ES-I3 (cell line): ENCODE measurements at regions not wholly inside any gene's neighbourhood (a gene's known extent, or its start where the extent isn't known, plus 50 kb on each side); places are given as distances from the start of the nearest gene placed in this dataset.

Experiments
- H3K36me3 ChIP-seq: 2 replicates; pipeline ENCODE4 v1.6.1; 2013; ENCODE audit warnings: mild to moderate bottlenecking, low read length, control low read depth, moderate library complexity; ENCODE audit not compliant: insufficient read depth
- H3K4me1 ChIP-seq: 2 replicates; pipeline ENCODE4 v1.6.1; 2013; ENCODE audit warnings: mild to moderate bottlenecking, control low read depth, low read length; ENCODE audit not compliant: insufficient read depth
- H3K9ac ChIP-seq: 2 replicates; pipeline ENCODE4 v1.6.1; 2013; ENCODE audit warnings: low read depth, mild to moderate bottlenecking, low read length, moderate library complexity
- H3K9me3 ChIP-seq: 2 replicates; pipeline ENCODE4 v1.6.1; 2013; ENCODE audit warnings: mild to moderate bottlenecking, low read length, moderate library complexity; ENCODE audit not compliant: control insufficient read depth, insufficient read depth

DNA sequence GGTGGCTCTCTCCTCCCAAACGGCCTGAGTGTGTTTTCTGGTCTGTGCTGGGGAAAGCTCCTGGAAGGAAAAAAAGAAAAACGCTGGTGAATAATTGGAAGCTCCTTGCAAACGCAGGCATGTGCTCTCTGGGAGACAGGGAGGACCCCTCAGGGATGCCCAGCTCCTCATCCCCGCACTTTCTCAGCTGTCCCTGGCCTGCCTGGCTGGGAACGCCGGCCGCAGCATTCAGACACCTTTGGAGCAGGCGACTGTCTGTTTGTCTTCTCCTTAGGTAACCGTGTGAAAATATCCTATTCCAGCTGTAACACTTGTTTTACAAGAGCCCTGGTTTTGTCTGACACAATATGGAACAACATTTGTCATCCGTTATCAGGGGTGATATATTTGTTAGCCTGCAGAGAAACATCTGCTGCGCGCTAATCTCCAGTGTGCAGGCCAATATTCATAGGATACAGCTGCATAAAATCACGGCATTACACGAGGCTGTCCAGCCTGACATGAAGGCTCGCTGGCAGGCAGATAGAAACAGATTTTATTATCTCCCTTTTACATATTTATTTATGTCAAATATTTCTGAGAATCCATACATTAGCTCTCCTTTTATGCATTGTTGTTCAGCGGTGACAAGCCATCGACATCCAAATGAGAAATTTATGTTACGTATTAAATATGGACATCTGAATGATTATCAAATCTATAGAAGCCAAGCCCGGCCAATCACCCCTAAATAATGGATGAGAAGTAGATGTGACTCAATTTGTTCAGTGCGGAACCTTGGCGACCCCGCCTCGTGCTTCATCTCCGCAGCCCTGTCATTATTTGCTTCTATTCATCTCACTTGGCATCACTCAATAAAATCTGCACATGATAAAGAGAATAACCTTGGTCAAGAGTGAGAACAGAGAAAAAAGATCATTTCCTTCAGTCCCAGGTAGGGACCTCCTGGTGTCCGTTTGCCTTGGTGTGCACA, 675.1 kb upstream of the SALL3 start:
- Histone ChIP-seq H3K36me3 (no peaks in the 10 kb centered on the region), H3K9me3 (no peaks in the 10 kb centered on the region), H3K9ac (no peak overlapping the region), H3K4me1 (no peaks in the 10 kb centered on the region)

DNA sequence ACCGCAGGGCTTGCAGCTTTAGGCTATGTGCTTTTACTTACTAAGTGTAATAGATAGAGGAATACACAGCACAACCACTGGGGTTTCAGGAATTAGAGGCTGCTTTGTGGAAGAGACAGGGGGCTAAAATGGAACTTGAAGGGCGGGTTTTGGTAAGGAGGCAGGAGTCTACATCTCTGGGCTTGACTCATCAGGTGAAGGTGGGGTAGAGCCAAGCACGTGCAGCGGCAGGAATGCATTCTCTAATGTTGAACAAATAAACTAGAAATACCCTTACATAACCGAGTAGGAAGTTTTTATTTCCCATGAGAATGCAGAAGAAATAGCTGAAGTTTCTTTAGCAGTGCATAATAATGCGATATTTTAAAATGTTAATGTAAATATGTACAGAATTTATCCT, 673.8 kb upstream of the SALL3 start:
- H3K36me3 ChIP-seq, result no peaks in the 10 kb centered on the region

DNA sequence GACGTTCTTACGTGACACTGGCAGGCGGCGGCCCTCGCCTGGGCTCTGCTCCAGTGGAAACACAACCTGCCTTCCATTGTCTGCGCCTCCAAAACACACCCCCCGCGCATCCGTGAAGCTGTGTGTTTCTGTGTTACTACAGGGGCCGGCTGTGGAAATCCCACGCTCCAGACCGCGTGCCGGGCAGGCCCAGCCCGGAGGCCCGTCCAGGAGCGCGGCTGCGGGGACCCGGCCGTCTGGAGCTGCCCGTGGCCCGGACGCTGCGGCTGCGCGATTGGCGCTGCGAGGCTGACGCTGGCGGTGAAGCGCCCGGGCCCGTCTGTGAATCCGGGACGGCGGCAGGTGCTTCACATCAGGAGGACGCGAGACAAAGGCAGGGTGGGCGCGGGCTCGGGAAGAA, 670.3 kb upstream of the SALL3 start:
- Histone ChIP-seq H3K4me1 (no peaks in the 10 kb centered on the region), H3K9ac (no peak overlapping the region), H3K9me3 (no peaks in the 10 kb centered on the region), H3K36me3 (no peaks in the 10 kb centered on the region)

More for the DNA sequence above, 673.8 kb upstream of the SALL3 start:
- Histone ChIP-seq H3K9ac (no peak overlapping the region), H3K9me3 (no peaks in the 10 kb centered on the region), H3K4me1 (no peaks in the 10 kb centered on the region)

DNA sequence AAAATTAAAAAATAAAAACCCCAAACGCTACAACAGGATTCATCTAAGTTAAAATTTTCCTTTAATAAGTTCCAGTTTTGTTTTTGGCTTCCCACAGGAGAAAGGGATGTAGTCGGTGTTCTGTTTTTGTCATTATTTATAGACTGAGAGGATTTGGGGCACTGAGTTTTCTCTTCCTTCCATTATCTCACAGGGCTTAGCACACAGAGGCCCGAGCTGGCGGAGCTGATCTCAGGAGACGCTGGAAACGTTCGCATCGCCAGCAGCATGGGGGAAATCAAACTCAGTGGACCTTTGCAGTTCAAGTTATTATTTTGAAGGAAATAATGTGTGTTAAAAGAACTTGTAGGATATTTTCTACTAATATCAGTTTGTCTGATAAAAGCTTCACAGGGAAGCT, 669.7 kb upstream of the SALL3 start:
- Histone ChIP-seq H3K36me3 (no peaks in the 10 kb centered on the region), H3K9me3 (no peaks in the 10 kb centered on the region), H3K4me1 (no peaks in the 10 kb centered on the region), H3K9ac (no peak overlapping the region)

DNA sequence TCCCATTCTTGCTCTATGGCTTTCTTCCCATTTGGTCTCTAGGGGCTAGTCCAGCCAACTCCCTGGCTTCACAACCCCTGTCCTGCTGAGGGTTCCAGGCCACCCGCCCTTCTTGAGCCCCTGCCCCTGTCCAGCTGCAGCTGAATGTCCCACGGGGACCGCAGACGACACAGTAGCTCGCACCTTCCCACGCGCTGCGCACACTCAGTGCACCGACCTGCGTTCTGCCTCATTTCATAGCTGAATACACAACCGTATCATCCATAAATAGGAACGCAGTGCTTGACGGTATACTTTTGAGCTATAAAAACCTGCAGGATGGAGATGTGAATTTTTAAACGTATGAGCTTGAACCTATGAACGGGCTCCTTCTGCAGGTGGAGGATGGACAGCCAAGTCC, 660.4 kb upstream of the SALL3 start:
- Histone ChIP-seq H3K4me1 (no peaks in the 10 kb centered on the region), H3K9ac (no peak overlapping the region), H3K36me3 (no peaks in the 10 kb centered on the region), H3K9me3 (no peaks in the 10 kb centered on the region)

DNA sequence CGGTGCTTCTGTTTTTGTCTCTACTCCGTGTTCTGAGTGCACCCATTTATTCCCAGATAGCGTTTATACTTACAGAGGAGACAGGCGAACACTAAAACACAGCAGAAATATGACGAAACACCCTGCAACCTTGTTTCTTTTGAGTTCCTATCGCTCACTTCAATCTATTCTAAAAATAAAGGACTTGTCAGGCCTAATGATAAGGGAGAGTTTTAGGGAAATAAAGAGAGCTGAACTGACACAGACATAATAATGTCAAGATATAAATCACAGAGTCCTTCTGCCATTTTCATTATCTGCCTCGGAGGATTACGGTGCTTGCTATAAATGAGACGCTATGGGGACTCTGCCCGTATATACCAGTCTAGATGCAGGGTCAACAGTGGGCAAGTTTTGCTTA, 659.7 kb upstream of the SALL3 start:
- H3K36me3 ChIP-seq, result no peaks in the 10 kb centered on the region
- H3K4me1 ChIP-seq, result no peaks in the 10 kb centered on the region
- H3K9me3 ChIP-seq, result no peaks in the 10 kb centered on the region
- H3K9ac ChIP-seq, result no peak overlapping the region

DNA sequence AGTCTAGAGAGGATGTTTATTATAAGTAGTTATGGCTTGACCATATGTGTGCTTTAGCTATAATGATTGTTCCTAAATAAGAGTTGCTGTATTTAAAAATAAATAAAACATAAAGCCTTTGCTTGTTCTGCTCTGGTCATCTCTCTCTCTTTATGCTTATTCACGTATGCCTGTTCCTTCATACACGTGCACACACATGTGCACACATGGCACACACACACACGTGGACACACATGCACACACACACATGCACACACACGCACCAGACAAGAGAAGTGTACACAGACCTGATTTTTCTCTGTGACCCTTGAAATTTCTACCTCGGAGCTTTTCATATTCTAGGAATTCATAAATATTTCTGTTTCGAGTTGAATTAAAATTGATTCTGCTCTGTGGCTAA, 658.2 kb upstream of the SALL3 start:
- H3K36me3 ChIP-seq, result no peaks in the 10 kb centered on the region
- no peak overlapping the region for H3K9ac ChIP-seq
- H3K9me3 ChIP-seq, result no peaks in the 10 kb centered on the region
- H3K4me1 ChIP-seq, result no peaks in the 10 kb centered on the region

DNA sequence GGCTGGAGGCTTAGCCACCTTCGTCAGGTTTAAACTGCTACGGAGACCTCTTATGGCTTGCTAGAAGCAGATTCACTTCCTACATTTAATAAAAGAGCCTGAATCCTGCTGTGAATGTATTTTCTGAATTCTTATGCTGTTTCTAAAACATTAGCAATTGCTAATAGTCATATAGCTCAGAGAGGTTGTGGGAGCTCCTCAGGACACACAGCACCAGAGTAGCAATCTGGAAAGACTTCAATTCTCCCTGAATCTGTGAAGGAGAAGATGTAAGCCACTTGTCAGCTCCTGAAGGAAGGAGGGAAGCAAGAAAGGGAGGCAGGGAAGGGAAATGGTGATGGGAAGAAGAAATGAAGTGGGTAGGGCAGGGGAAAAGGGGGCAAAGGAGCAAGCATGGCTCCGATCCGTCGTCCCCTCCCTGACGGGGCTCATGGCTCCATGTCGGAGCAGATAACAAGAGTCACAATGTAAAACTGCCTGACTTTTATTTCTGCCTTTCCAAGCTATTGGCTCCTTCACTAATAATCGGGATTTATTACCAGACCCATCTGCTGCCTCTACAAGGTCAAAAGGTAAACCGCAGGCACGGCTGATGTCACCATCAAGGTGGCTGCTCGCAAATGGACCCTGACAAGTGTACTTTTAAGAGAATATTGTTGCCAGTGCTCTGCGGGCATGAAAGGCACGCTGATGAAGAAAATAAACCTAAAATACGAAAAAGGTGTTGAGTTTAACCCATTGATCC, 656.0 kb upstream of the SALL3 start:
- no peak overlapping the region for H3K9ac ChIP-seq
- H3K9me3 ChIP-seq, result no peaks in the 10 kb centered on the region
- H3K36me3 ChIP-seq, result no peaks in the 10 kb centered on the region

DNA sequence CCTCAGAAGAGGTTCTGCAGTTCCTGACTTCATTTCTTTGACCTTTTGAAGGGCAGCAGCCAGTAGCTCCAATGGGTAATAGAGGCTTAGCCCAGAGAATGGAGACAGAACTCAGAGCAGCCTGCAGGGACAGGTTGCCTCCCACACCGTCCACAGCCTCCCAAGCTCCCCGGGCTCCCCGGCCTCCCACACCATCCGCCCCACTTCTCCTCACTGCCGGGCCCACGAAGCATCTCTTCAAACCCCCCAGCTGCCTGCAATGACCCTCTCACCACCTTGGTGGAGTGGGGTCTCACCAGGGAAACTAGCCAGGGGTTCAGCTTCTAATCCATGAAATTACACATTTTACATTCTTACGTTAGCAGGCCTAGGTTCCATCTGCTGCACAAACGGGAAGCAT, 652.0 kb upstream of the SALL3 start:
- Histone ChIP-seq H3K9me3 (no peaks in the 10 kb centered on the region), H3K36me3 (no peaks in the 10 kb centered on the region), H3K4me1 (no peaks in the 10 kb centered on the region), H3K9ac (no peak overlapping the region)

More for the DNA sequence above, 656.0 kb upstream of the SALL3 start:
- no peaks in the 10 kb centered on the region for H3K4me1 ChIP-seq

DNA sequence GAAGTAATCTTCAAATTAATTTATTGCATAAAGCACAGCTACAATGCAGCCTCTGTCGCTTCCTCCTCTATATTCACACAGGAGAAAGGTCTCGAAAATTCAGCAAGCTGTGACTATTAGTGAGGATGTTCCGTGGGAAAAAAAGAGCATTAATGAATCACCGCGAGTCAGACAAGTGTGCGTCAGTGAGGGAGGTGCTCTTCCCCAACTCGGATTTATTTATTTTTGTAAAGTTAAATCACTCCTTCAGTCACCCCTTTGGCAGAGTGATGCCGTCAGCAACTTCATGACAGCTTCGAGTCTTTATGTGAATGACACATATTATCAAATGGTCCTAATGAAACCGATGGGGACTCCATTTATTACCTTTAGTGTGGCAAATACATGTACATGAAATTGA, 648.9 kb upstream of the SALL3 start:
- Histone ChIP-seq H3K36me3 (no peaks in the 10 kb centered on the region), H3K4me1 (no peaks in the 10 kb centered on the region), H3K9ac (no peak overlapping the region), H3K9me3 (no peaks in the 10 kb centered on the region)

DNA sequence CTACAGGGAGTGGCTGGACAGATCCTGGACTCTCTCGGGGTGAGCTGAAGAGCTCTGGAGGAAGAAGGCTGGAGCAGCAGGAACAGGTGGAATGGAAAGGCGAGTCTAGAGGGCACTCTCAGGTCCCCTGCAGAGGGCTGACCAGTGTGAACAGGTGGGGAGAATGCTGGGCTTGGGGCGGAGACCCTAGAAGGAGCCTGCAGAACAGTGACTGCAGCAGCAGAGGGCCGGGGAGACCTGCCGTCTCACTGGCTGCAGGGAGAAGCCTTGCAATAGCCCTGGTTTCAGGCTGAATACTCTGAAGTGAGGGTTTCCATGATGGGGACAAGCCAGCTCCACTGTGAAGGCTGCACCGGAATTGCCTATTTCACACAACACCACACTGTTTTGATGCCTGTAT, 626.7 kb upstream of the SALL3 start:
- no peak overlapping the region for H3K9ac ChIP-seq
- no peaks in the 10 kb centered on the region for H3K9me3 ChIP-seq
- H3K4me1 ChIP-seq, result no peaks in the 10 kb centered on the region
- no peaks in the 10 kb centered on the region for H3K36me3 ChIP-seq

DNA sequence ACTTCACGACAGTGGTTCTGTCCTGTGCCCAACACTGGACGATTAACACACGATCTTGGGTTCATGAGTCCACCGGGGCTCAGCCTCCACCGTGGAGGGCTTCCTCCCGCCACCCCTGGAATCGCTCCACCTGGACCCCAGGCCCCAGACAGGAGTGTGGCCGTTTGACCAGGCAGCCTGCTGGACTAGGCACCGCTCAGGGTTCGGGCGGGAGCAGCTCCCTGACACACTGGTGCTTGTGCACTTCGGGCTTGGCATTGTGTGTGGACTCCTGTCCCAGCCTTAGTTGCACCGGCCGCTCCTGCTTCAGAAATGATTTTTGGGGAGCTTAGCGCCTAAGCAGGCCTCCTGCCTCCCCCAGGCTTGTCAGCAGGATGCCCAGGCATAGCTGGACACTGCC, 617.4 kb upstream of the SALL3 start:
- H3K9me3 ChIP-seq, result no peaks in the 10 kb centered on the region
- H3K36me3 ChIP-seq, result no peaks in the 10 kb centered on the region
- no peaks in the 10 kb centered on the region for H3K4me1 ChIP-seq
- no peak overlapping the region for H3K9ac ChIP-seq

DNA sequence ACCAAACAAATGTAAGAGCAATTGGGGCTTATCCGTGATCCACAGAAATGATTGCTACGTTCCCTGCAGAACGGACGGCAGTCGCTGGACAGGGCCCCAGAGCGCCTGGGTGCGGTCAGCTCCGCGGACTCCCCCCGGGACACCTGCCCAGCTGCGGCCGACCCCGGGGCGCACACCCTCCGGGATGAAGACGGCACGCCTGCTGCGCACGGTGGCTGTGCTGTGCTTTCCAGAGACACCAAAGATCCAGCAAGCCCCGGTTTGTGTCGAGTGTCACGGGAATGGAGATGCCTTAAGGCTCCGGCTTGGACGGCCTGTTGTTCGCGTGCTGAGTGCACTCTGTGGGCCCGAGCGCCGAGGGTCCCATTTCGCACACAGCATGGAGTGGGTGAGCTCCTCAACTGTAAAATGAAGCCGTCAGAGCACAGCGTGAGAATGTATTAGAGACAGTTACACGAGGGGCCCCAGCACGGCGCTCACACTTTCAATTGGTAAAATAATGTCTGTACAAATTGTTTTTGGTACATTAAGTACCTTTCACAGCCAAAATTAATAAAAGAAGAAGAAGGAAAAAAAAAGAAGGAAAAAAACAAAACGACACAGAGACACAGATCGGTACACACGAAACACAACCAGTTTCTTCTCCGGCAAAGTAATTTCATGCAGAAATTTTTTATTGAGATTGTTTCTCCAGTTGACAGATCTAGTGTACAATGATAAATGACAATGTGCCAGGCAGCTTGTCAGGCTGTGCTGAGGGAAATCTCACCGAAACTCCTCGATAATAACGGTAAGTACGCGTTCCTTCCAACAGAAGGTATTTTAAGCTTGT, 615.8 kb upstream of the SALL3 start:
- Histone ChIP-seq H3K9me3 (no peaks in the 10 kb centered on the region), H3K36me3 (no peaks in the 10 kb centered on the region), H3K4me1 (no peaks in the 10 kb centered on the region), H3K9ac (no peak overlapping the region)

DNA sequence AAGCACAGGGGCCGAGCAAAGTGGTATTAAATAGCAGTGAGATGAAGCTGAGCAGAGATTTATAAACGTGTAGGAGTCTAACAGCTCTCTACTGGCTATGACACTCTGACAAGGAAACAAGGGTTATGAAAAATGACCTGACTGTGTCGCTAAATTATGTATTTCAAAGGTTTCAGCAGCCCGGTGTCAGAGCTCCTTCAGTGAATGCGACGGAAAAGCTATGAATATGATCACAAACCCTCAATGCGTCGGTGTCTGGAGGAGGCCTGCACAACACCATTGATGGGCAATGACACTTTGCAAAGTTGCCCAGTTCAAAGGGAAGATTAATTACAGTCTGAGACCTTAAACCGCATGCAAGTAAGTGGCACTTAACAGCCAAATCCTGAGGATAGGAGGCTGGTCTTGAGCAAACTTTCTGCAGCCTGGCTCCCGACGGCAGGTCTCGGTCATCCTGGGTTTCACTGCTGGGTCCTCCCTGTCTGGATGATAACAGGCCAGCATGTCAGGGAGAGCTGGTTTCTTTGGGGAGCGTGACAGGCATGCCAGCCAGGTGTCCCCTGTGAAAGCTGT, 615.1 kb upstream of the SALL3 start:
- no peak overlapping the region for H3K9ac ChIP-seq
- H3K4me1 ChIP-seq, result no peaks in the 10 kb centered on the region
- H3K9me3 ChIP-seq, result no peaks in the 10 kb centered on the region
- H3K36me3 ChIP-seq, result no peaks in the 10 kb centered on the region
